Fibroblast of skin of abdomen (primary cell): ENCODE measurements at regions not wholly inside any gene's neighbourhood (a gene's known extent, or its start where the extent isn't known, plus 50 kb on each side); places are given as distances from the start of the nearest gene placed in this dataset.
"Not testable (repeated sequence)": the region's sequence is repeated elsewhere in the genome, so short reads cannot be mapped to it uniquely, and the experiment has no call there.

ENCODE experiments used
- DNase-seq: peaks from one replicate; pipeline ENCODE4 v3.0.0-alpha.2; 2013

GRCh38 chr12:60201891-60202290 lies 606.1 kb downstream of the SLC16A7 start:
- peak; percentile 55 for DNase-seq

- DNase-seq = peak; percentile 78
These were observed 609.7 kb downstream of the SLC16A7 start for GRCh38 chr12:60205500-60205899.

GRCh38 chr12:60209521-60209920 lies 613.7 kb downstream of the SLC16A7 start:
- DNase-seq = no peak

GRCh38 chr12:60209933-60210332 lies 614.1 kb downstream of the SLC16A7 start:
- no peak for DNase-seq

GRCh38 chr12:60210756-60211155 lies 614.9 kb downstream of the SLC16A7 start:
- no peak for DNase-seq

GRCh38 chr12:60211244-60211643 lies 615.4 kb downstream of the SLC16A7 start:
- no peak for DNase-seq

GRCh38 chr12:60212159-60213000 lies 616.6 kb downstream of the SLC16A7 start:
- DNase-seq = no peak

- not testable (repeated sequence) for DNase-seq
These were observed 617.4 kb downstream of the SLC16A7 start for GRCh38 chr12:60213272-60213671.

GRCh38 chr12:60216226-60216625 lies 620.4 kb downstream of the SLC16A7 start:
- DNase-seq = no peak

GRCh38 chr12:60223242-60223641 lies 627.4 kb downstream of the SLC16A7 start:
- DNase-seq = no peak

- DNase-seq = no peak
These were observed 629.6 kb downstream of the SLC16A7 start for GRCh38 chr12:60225216-60226000.

- no peak for DNase-seq
These were observed 632.1 kb downstream of the SLC16A7 start for GRCh38 chr12:60227916-60228315.

- peak; percentile 63 for DNase-seq
These were observed 634.2 kb downstream of the SLC16A7 start for GRCh38 chr12:60230056-60230455.

GRCh38 chr12:60231303-60231702 lies 635.5 kb downstream of the SLC16A7 start:
- DNase-seq = no peak

GRCh38 chr12:60231976-60232907 lies 636.4 kb downstream of the SLC16A7 start:
- DNase-seq = no peak

GRCh38 chr12:60234611-60235195 lies 638.9 kb downstream of the SLC16A7 start:
- not testable (repeated sequence) for DNase-seq

- DNase-seq = no peak
These were observed 639.4 kb downstream of the SLC16A7 start for GRCh38 chr12:60235261-60235660.

- not testable (repeated sequence) for DNase-seq
These were observed 640.6 kb downstream of the SLC16A7 start for GRCh38 chr12:60236416-60236815.

GRCh38 chr12:60240891-60241290 lies 645.1 kb downstream of the SLC16A7 start:
- peak; percentile 35 for DNase-seq

GRCh38 chr12:60251091-60251490 lies 655.3 kb downstream of the SLC16A7 start:
- no peak for DNase-seq

- no peak for DNase-seq
These were observed 656.7 kb downstream of the SLC16A7 start for GRCh38 chr12:60252359-60253096.
